SK-N-SH treated with all-trans-retinoic acid at 6 μM for 48 hours (cell line): ENCODE measurements at regions not wholly inside any gene's neighbourhood (a gene's known extent, or its start where the extent isn't known, plus 50 kb on each side); places are given as distances from the start of the nearest gene placed in this dataset.

Source experiments
- ATAC-seq: fragments of 200-7000 bp; cut with Tn5 transposase; 3 replicates; pipeline ENCODE4 v1.9.1; 2020; ENCODE audit warnings: mild to moderate bottlenecking, moderate library complexity
- ARNTL ChIP-seq: fragments of 450-650 bp; formaldehyde crosslinking; IDR thresholded peaks from 2 replicates; pipeline ENCODE4 v1.5.0; 2020; ENCODE audit warnings: low read depth, mild to moderate bottlenecking, moderate library complexity, borderline replicate concordance
- BACH2 ChIP-seq: fragments of 250-450 bp; sonication (Bioruptor Pico); IDR thresholded peaks from 2 replicates; pipeline ENCODE4 v1.9.0; 2021; ENCODE audit warnings: mild to moderate bottlenecking, borderline replicate concordance
- CREB5 ChIP-seq: fragments of 250-450 bp; sonication (Bioruptor Pico); IDR thresholded peaks from 2 replicates; pipeline ENCODE4 v1.5.1; 2020; ENCODE audit warnings: low read depth, mild to moderate bottlenecking, moderate library complexity
- CSDC2 ChIP-seq: fragments of 250-450 bp; sonication (Bioruptor Pico); IDR thresholded peaks from 2 replicates; pipeline ENCODE4 v1.5.0; 2020; ENCODE audit warnings: mild to moderate bottlenecking, moderate library complexity
- CSRNP3 ChIP-seq: fragments of 250-450 bp; sonication (Bioruptor Pico); IDR thresholded peaks from 2 replicates; pipeline ENCODE4 v1.5.1; 2021; ENCODE audit warnings: mild to moderate bottlenecking, moderate library complexity
- ESRRG ChIP-seq: fragments of 250-450 bp; sonication (Bioruptor Pico); IDR thresholded peaks from 2 replicates; pipeline ENCODE4 v1.6.1; 2021; ENCODE audit warnings: mild to moderate bottlenecking
- GLIS3 ChIP-seq: fragments of 250-450 bp; sonication (Bioruptor Pico); IDR thresholded peaks from 2 replicates; pipeline ENCODE4 v1.5.0; 2020; ENCODE audit warnings: mild to moderate bottlenecking, moderate library complexity
- ISL1 ChIP-seq: fragments of 250-450 bp; sonication (Bioruptor Pico); IDR thresholded peaks from 2 replicates; pipeline ENCODE4 v2.1.2; 2022; ENCODE audit warnings: mild to moderate bottlenecking, moderate library complexity
- OSR1 ChIP-seq: fragments of 250-450 bp; sonication (Bioruptor Pico); IDR thresholded peaks from 2 replicates; pipeline ENCODE4 v1.8.0; 2022; ENCODE audit warnings: moderate library complexity, mild to moderate bottlenecking, inconsistent platforms
- POU6F1 ChIP-seq: fragments of 250-450 bp; sonication (Bioruptor Pico); IDR thresholded peaks from 2 replicates; pipeline ENCODE4 v1.8.0; 2021; ENCODE audit warnings: low read depth, mild to moderate bottlenecking, moderate library complexity, borderline replicate concordance
- PPARA ChIP-seq: fragments of 250-450 bp; sonication (Bioruptor Pico); IDR thresholded peaks from 2 replicates; pipeline ENCODE4 v1.5.0; 2020; ENCODE audit warnings: mild to moderate bottlenecking, borderline replicate concordance
- RARB ChIP-seq: fragments of 250-450 bp; sonication (Bioruptor Pico); IDR thresholded peaks from 2 replicates; pipeline ENCODE4 v1.8.0; 2021; ENCODE audit warnings: mild to moderate bottlenecking, moderate library complexity
- TCF4 ChIP-seq: fragments of 250-450 bp; sonication (Bioruptor Pico); IDR thresholded peaks from 2 replicates; pipeline ENCODE4 v1.8.0; 2021; ENCODE audit warnings: mild to moderate bottlenecking, moderate library complexity, borderline replicate concordance
- TOX ChIP-seq: fragments of 250-450 bp; sonication (Bioruptor Pico); IDR thresholded peaks from 2 replicates; pipeline ENCODE4 v1.8.0; 2021; ENCODE audit warnings: mild to moderate bottlenecking, moderate library complexity, borderline replicate concordance
- TSHZ2 ChIP-seq: fragments of 250-450 bp; sonication (Bioruptor Pico); IDR thresholded peaks from 2 replicates; pipeline ENCODE4 v1.5.0; 2020; ENCODE audit warnings: mild to moderate bottlenecking, moderate library complexity
- ZC3H10 ChIP-seq: fragments of 250-450 bp; sonication (Bioruptor Pico); IDR thresholded peaks from 2 replicates; pipeline ENCODE4 v1.5.1; 2021; ENCODE audit warnings: mild to moderate bottlenecking, moderate library complexity
- ZFP3 ChIP-seq: fragments of 250-450 bp; sonication (Bioruptor Pico); IDR thresholded peaks from 2 replicates; pipeline ENCODE4 v1.5.0; 2020; ENCODE audit warnings: mild to moderate bottlenecking, moderate library complexity
- ZFP30 ChIP-seq: fragments of 450-650 bp; formaldehyde crosslinking; IDR thresholded peaks from 2 replicates; pipeline ENCODE4 v1.5.0; 2022; ENCODE audit warnings: mild to moderate bottlenecking, moderate library complexity
- ZNF565 ChIP-seq: fragments of 450-650 bp; formaldehyde crosslinking; conservative IDR thresholded peaks from 2 replicates; pipeline ENCODE4 v1.5.0; 2020; ENCODE audit warnings: low read depth, mild to moderate bottlenecking, moderate library complexity
- ZNF70 ChIP-seq: fragments of 450-650 bp; formaldehyde crosslinking; IDR thresholded peaks from 2 replicates; pipeline ENCODE4 v1.5.0; 2020; ENCODE audit warnings: mild to moderate bottlenecking, moderate library complexity
- ZNF8 ChIP-seq: fragments of 450-650 bp; formaldehyde crosslinking; IDR thresholded peaks from 2 replicates; pipeline ENCODE4 v1.5.0; 2020; ENCODE audit warnings: mild to moderate bottlenecking, moderate library complexity

- no peak for ATAC-seq
- no peak for TF ChIP-seq POU6F1 (CRISPR knock-in tag)
- TF ChIP-seq RARB (CRISPR knock-in tag), result no peak
- TF ChIP-seq TCF4, result no peak
- TF ChIP-seq CSRNP3, result no peak
- TF ChIP-seq ZFP30, result no peak
- TF ChIP-seq CSDC2 (CRISPR knock-in tag), result no peak
- no peak for TF ChIP-seq PPARA (CRISPR knock-in tag)
- no peak for TF ChIP-seq TOX (CRISPR knock-in tag)
- no peak for TF ChIP-seq CREB5 (CRISPR knock-in tag)
- no peak for TF ChIP-seq ZNF8
- TF ChIP-seq ESRRG (CRISPR knock-in tag), result no peak
Measured at GRCh38 chr18:40450751-40451150, 1504.3 kb upstream of the PIK3C3 start.

- TF ChIP-seq ZFP30 (no peak), CREB5 (CRISPR knock-in tag) (no peak), CSDC2 (CRISPR knock-in tag) (no peak), TSHZ2 (CRISPR knock-in tag) (no peak), ARNTL (no peak), OSR1 (CRISPR knock-in tag) (no peak), ZNF70 (CRISPR knock-in tag) (no peak), POU6F1 (CRISPR knock-in tag) (no peak), ZNF565 (no peak), RARB (CRISPR knock-in tag) (no peak), GLIS3 (CRISPR knock-in tag) (no peak), ISL1 (CRISPR knock-in tag) (no peak), CSRNP3 (no peak), ZC3H10 (CRISPR knock-in tag) (no peak), ESRRG (CRISPR knock-in tag) (no peak), ZFP3 (CRISPR knock-in tag) (no peak), TOX (CRISPR knock-in tag) (no peak), ZNF8 (no peak), BACH2 (CRISPR knock-in tag) (no peak)
- no peak for ATAC-seq
Measured at GRCh38 chr18:40447820-40448219, 1507.2 kb upstream of the PIK3C3 start.
